Panc1 (cell line): ENCODE measurements at regions not wholly inside any gene's neighbourhood (a gene's known extent, or its start where the extent isn't known, plus 50 kb on each side); places are given as distances from the start of the nearest gene placed in this dataset.

Experiments used
- CTCF ChIP-seq: fragments of 450-650 bp; IDR thresholded peaks from 2 replicates; pipeline ENCODE4 v1.5.1; 2017; ENCODE audit warnings: mild to moderate bottlenecking
- REST ChIP-seq, 2 experiments: IDR thresholded peaks; 2 replicates each; pipeline ENCODE4 v1.6.1; 2011 to 2012; ENCODE audit warnings: low read depth in 2 of 2, control low read depth in 1 of 2, low read length in 1 of 2, mild to moderate bottlenecking in 1 of 2, moderate library complexity in 1 of 2; ENCODE audit not compliant: insufficient read depth in 1 of 2

GRCh38 chr5:3997670-3998069, 402.0 kb downstream of the IRX1 start:
- TF ChIP-seq CTCF (no peak), REST (IDR thresholded peaks at IDR 0.05; ENCODE audit: insufficient read depth in 1 of 2, low read depth in 2 of 2, low read length in 1 of 2) (no peak)
